Eye (tissue), 1 donor: ENCODE measurements at regions not wholly inside any gene's neighbourhood (a gene's known extent, or its start where the extent isn't known, plus 50 kb on each side); places are given as distances from the start of the nearest gene placed in this dataset.
A peak's percentile ranks its signal among the peaks of the same experiment; 100 is the strongest.

ENCODE experiments used
- DNase-seq: peaks from one replicate; pipeline ENCODE4 v3.0.0-alpha.2; 2015

- DNase-seq = no peak
Measured at GRCh38 chr9:103658156-103658555, 436.0 kb upstream of the SMC2 start.

GRCh38 chr9:103660830-103661229 is 433.3 kb upstream of the SMC2 start:
- no peak for DNase-seq

GRCh38 chr9:103661663-103662062 is 432.4 kb upstream of the SMC2 start:
- DNase-seq = no peak

- no peak for DNase-seq
Measured at GRCh38 chr9:103669296-103669695, 424.8 kb upstream of the SMC2 start.

GRCh38 chr9:103674271-103674670 is 419.8 kb upstream of the SMC2 start:
- no peak for DNase-seq

GRCh38 chr9:103680581-103680980 is 413.5 kb upstream of the SMC2 start:
- no peak for DNase-seq

- no peak for DNase-seq
Measured at GRCh38 chr9:103681435-103681834, 412.7 kb upstream of the SMC2 start.

GRCh38 chr9:103700195-103700962 is 393.7 kb upstream of the SMC2 start:
- peak; percentile 18 for DNase-seq

GRCh38 chr9:103702572-103702971 is 391.5 kb upstream of the SMC2 start:
- DNase-seq = no peak

GRCh38 chr9:103707181-103707580 is 386.9 kb upstream of the SMC2 start:
- no peak for DNase-seq

- DNase-seq = no peak
Measured at GRCh38 chr9:103709366-103709765, 384.7 kb upstream of the SMC2 start.

- no peak for DNase-seq
Measured at GRCh38 chr9:103713631-103714030, 380.5 kb upstream of the SMC2 start.

GRCh38 chr9:103714992-103715391 is 379.1 kb upstream of the SMC2 start:
- no peak for DNase-seq

- DNase-seq = no peak
Measured at GRCh38 chr9:103721056-103721455, 373.1 kb upstream of the SMC2 start.

- DNase-seq = no peak
Measured at GRCh38 chr9:103730866-103731265, 363.2 kb upstream of the SMC2 start.

GRCh38 chr9:103731541-103731940 is 362.6 kb upstream of the SMC2 start:
- no peak for DNase-seq

GRCh38 chr9:103734471-103734870 is 359.6 kb upstream of the SMC2 start:
- DNase-seq = no peak

- DNase-seq = no peak
Measured at GRCh38 chr9:103755441-103755840, 338.7 kb upstream of the SMC2 start.

- no peak for DNase-seq
Measured at GRCh38 chr9:103755986-103756385, 338.1 kb upstream of the SMC2 start.

- DNase-seq = no peak
Measured at GRCh38 chr9:103757062-103757461, 337.0 kb upstream of the SMC2 start.

GRCh38 chr9:103761466-103761865 is 332.6 kb upstream of the SMC2 start:
- DNase-seq = no peak

- no peak for DNase-seq
Measured at GRCh38 chr9:103789686-103790085, 304.4 kb upstream of the SMC2 start.

- DNase-seq = no peak
Measured at GRCh38 chr9:103798620-103799019, 295.5 kb upstream of the SMC2 start.

GRCh38 chr9:103799959-103800358 is 294.1 kb upstream of the SMC2 start:
- DNase-seq = no peak

- DNase-seq = no peak
Measured at GRCh38 chr9:103802068-103802467, 292.0 kb upstream of the SMC2 start.
